Skeletal muscle satellite cell (primary cell): ENCODE measurements at regions not wholly inside any gene's neighbourhood (a gene's known extent, or its start where the extent isn't known, plus 50 kb on each side); places are given as distances from the start of the nearest gene placed in this dataset.

Experiments
- H3K27me3 ChIP-seq: 2 replicates; pipeline ENCODE4 v1.7.0; 2013; ENCODE audit warnings: low read length; ENCODE audit not compliant: control insufficient read depth, insufficient read depth
- H3K36me3 ChIP-seq: 2 replicates; pipeline ENCODE4 v1.7.0; 2013; ENCODE audit warnings: mild to moderate bottlenecking, control low read depth, low read length; ENCODE audit not compliant: insufficient read depth
- H3K4me1 ChIP-seq: 2 replicates; pipeline ENCODE4 v1.7.0; 2013; ENCODE audit warnings: low read length; ENCODE audit not compliant: control insufficient read depth, insufficient read depth
- H3K4me2 ChIP-seq: 2 replicates; pipeline ENCODE4 v1.7.0; 2013; ENCODE audit warnings: mild to moderate bottlenecking, low read length
- H3K4me3 ChIP-seq: 2 replicates; pipeline ENCODE4 v1.7.0; 2013; ENCODE audit warnings: low read length
- H3K9ac ChIP-seq: 2 replicates; pipeline ENCODE4 v1.7.0; 2013; ENCODE audit warnings: mild to moderate bottlenecking, low read depth, low read length, moderate library complexity
- H3K9me3 ChIP-seq: replicated peaks from 2 replicates; pipeline ENCODE4 v1.7.0; 2013; ENCODE audit warnings: mild to moderate bottlenecking, control low read depth, low read length

DNA sequence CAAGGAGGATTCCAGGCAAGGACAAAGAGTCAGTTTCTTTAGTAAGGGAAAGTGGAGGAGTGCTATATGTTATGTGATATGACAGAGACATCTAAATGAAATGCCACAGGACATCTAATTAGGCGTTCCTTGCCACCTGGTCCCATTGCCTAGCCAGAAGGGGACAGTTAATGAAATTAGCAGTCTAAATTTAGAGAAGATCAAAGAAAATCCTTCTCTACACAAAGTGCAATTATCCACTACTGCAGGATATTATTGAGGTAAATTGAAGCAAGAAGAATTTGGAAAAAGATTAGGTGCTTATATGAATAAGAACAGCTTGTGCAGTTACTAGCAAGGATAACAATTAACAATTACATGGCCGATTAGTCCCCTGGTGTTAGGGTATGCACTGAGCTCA is 495.3 kb upstream of the NMUR2 start:
- no peaks in the 10 kb centered on the region for H3K36me3 ChIP-seq
- H3K9me3 ChIP-seq = peaks cover 5% of the 10 kb centered on the region
- no peak overlapping the region for H3K9ac ChIP-seq
- no peak overlapping the region for H3K4me2 ChIP-seq
- no peaks in the 10 kb centered on the region for H3K4me1 ChIP-seq
- H3K27me3 ChIP-seq = no peaks in the 10 kb centered on the region
- no peak overlapping the region for H3K4me3 ChIP-seq

DNA sequence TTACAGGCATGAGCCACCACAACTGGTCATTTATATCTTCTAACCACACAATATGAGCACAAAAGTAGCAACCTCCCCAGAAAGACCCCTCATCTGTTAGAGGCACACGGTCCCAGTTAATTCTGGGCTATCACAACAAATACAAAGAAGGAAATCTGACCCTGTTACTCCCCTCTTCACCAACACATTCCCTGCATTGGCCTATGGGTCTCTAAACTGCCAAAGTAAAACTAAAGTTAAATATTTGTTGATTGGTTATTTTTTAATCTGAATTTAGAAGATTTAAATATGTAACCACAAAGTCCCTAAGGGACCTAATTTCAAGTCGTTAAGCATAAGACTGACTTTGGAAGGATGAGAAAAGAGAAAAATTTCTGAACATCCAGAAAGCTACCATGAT is 496.7 kb upstream of the NMUR2 start:
- Histone ChIP-seq H3K4me2 (no peak overlapping the region), H3K4me1 (no peaks in the 10 kb centered on the region), H3K27me3 (no peaks in the 10 kb centered on the region), H3K36me3 (no peaks in the 10 kb centered on the region), H3K9ac (no peak overlapping the region), H3K9me3 (peaks cover 2% of the 10 kb centered on the region), H3K4me3 (no peak overlapping the region)

DNA sequence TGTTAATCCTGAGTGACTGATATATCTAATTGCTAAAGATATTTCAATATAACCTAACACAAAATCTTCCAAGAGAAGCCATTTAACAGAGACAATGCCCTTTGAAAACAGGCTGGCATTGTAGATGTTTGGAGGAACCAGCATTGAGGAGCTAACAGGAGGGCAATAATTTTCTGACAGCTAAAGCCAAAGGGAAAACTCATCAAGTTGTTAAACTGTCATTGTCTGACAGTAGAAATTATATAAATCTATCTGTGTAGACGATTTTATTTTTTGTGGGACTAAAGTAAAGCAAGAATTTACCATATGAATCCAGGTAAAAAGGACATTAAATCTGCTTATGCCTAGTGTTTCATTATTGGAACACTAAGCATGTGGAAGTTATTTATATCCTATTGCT is 500.2 kb upstream of the NMUR2 start:
- Histone ChIP-seq H3K9me3 (no peaks in the 10 kb centered on the region), H3K4me1 (no peaks in the 10 kb centered on the region), H3K4me2 (no peak overlapping the region), H3K36me3 (no peaks in the 10 kb centered on the region), H3K27me3 (no peaks in the 10 kb centered on the region), H3K4me3 (no peak overlapping the region), H3K9ac (no peak overlapping the region)

DNA sequence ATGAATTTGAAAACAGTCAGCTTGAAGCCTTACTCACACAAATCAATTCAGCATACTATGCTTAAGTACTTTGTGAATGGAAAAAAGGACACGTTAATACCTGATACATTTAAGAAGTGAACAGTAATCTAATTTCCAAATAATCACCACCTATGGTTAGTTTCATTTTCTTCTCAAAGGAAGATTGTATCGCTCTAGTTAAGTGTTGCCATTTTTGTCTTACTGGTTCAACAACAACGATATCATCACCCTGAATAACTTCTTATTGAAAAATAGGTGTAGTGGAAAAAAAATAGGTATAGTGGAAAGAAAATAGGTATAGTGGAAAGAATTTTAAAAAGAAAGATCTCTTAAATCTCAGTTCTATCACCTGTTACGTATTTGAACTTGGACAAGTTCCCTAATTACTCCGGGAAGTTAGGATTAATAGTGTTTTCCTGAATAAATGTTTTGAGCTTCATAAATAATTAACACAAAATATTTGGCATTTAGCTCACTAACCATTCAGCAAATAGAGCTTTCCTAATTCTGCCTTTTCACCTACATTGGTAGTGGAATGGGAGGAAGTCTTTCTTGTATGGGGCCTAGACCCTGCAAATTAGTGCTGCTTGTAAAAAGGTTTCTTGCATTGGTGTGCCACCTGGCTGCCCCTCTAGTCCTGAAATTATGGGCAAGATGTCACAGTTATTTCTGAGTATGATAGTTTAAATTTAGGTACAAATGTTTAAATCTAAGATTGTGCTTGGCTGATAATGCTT is 502.6 kb upstream of the NMUR2 start:
- H3K4me3 ChIP-seq = no peak overlapping the region
- no peaks in the 10 kb centered on the region for H3K4me1 ChIP-seq
- H3K4me2 ChIP-seq = no peak overlapping the region
- no peaks in the 10 kb centered on the region for H3K27me3 ChIP-seq
- H3K36me3 ChIP-seq = no peaks in the 10 kb centered on the region
- H3K9ac ChIP-seq = no peak overlapping the region
- H3K9me3 ChIP-seq = no peaks in the 10 kb centered on the region

DNA sequence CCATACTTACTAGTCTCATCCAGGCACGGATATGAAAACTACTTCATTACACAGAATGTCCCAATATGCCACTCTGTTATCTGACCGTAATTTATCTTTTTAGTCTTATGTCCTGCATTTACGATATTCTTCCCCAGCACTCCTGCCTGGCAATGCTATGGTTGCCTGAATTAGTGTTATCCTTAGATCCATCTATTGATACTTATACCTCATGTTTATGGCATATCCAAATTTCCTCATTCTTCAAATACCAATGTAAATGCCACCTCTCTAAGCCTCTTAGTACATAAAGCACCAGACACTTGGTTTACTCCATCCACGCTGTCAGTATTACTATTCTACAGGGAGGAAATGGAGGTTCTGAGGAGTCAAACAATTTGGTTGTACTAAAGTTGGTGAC is 507.8 kb upstream of the NMUR2 start:
- Histone ChIP-seq H3K36me3 (no peaks in the 10 kb centered on the region), H3K4me3 (no peak overlapping the region), H3K9ac (no peak overlapping the region), H3K27me3 (no peaks in the 10 kb centered on the region), H3K9me3 (no peaks in the 10 kb centered on the region), H3K4me1 (no peaks in the 10 kb centered on the region), H3K4me2 (no peak overlapping the region)

DNA sequence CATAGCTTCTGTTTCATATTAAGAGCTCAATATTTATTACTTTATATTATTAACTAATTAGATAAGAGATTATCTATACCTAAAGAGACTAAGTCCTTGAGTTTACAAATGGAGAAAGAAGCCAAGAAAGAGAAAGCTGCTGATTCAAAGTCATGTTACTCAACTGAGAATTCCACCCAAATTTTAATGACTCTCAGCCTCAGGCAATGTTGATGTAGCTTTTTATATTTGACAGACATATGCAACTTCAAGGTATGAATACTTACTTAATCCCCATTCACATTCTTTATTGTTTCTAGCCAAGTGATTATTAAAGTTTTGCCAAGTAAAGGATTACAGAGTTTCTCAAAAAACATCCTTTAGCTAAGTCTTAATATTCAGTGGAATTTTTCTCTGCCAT is 527.5 kb upstream of the NMUR2 start:
- peaks cover 4% of the 10 kb centered on the region for H3K9me3 ChIP-seq
- no peak overlapping the region for H3K9ac ChIP-seq
- no peaks in the 10 kb centered on the region for H3K4me1 ChIP-seq
- no peaks in the 10 kb centered on the region for H3K36me3 ChIP-seq
- H3K4me2 ChIP-seq = no peak overlapping the region
- no peak overlapping the region for H3K4me3 ChIP-seq
- no peaks in the 10 kb centered on the region for H3K27me3 ChIP-seq

DNA sequence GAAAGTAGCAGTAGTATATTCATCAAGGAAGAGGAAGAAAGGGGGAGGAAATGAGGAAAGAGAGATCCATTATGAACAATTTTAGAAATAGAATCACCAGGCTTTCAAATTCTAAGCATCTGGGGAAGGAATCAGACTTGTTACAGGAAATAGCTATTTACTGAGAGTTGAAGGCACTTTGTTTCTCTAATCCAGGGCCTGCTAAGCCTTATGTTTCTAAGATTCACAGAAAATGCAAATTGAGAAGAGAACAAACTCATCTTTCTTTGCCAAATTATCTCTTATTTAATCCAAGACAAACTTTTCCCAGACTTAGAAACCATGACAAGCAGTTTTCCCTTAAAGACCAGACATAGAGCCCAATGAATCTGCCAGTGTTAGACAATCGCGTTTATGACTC is 528.0 kb upstream of the NMUR2 start:
- Histone ChIP-seq H3K4me1 (no peaks in the 10 kb centered on the region), H3K9ac (no peak overlapping the region), H3K9me3 (peaks cover 4% of the 10 kb centered on the region), H3K4me3 (no peak overlapping the region), H3K36me3 (no peaks in the 10 kb centered on the region), H3K4me2 (no peak overlapping the region), H3K27me3 (no peaks in the 10 kb centered on the region)

DNA sequence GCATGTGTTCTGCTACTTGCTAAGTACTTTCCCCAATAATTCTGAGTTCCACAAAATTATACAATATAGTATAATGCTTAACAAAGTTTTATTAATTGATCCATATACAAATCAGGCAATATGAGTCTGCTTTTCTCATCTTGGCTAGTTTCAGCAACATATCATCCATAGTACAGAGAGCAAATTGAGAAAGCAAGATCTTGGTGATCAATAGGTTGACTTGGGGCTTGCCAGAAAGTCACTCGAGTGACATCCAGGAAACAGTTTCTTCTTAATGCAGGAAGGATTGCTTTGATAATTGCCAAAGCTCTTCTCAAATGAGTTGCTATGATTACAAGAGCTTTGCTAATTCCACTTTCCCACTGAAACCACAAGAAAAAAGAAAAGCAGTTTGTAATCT is 533.6 kb upstream of the NMUR2 start:
- Histone ChIP-seq H3K4me2 (no peak overlapping the region), H3K4me3 (no peak overlapping the region), H3K4me1 (no peaks in the 10 kb centered on the region), H3K36me3 (no peaks in the 10 kb centered on the region), H3K9me3 (peaks cover 3% of the 10 kb centered on the region), H3K27me3 (no peaks in the 10 kb centered on the region), H3K9ac (no peak overlapping the region)

DNA sequence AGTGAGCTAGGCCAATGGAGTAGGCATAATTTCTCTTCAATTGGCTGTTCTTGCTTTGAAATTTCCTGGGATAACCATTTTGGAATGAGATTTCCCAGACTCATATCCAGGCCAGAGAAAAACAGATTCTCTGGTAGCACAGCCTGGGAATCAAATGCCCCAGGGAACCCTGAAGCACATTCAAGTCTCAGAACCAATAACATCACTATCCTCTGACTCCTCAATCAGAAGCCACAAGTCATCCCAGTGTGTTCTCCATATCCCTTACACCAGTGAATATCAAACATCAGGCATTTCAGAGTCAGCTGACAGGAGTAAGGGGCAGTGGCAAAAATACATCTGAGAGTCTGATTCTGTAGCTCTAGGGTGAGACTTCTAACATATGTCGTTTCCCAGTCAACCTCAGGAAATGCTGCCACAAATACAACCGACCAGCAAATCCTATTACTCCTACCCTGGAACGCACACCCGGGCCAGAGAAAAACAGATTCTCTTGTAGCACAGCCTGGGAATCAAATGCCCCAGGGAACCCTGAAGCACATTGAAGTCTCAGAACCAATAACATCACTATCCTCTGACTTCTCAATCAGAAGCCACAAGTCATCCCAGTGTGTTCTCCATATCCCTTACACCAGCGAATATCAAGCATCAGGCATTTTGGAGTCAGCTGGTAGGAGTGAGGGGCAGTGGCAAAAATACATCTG is 537.7 kb upstream of the NMUR2 start:
- H3K27me3 ChIP-seq = no peaks in the 10 kb centered on the region
- H3K9ac ChIP-seq = no peak overlapping the region
- H3K4me1 ChIP-seq = no peaks in the 10 kb centered on the region
- no peak overlapping the region for H3K4me3 ChIP-seq
- H3K4me2 ChIP-seq = no peak overlapping the region
- H3K36me3 ChIP-seq = no peaks in the 10 kb centered on the region
- peaks cover 4% of the 10 kb centered on the region for H3K9me3 ChIP-seq

DNA sequence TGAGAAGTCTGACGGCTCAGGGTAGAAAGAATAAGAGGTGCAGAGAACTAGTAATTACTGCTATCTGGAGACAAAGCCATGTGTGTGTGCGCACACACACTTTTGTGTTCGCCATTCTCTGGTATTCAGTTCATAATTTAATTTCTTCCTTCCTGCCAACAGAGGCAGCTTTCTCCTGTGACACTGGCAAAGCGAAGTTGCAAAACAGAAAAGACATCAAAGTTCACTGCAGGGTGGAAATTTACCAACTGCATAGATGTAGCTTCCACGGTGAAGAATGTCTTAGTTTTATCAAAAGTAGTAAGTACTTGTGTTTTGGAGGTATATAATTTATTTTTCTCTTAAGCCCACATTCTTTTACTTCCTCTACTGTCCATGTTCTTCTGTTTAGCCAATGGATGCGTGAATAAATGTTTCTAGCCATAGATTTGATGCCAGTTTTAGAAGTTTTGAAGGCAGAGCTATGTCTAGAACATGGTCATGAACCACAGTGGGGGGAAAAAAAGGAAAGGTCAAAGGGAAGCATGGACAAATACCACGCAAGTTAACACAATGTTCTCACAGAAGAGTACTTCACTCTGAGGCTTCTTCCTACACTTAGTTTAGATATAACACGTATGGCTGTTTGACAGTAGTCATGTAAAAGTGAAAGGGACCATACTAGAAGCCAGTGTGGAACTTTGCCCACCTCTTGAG is 536.5 kb upstream of the GRIA1 start:
- Histone ChIP-seq H3K36me3 (no peaks in the 10 kb centered on the region), H3K27me3 (no peaks in the 10 kb centered on the region), H3K4me2 (no peak overlapping the region), H3K9ac (no peak overlapping the region), H3K4me3 (no peak overlapping the region), H3K4me1 (no peaks in the 10 kb centered on the region), H3K9me3 (no peaks in the 10 kb centered on the region)

DNA sequence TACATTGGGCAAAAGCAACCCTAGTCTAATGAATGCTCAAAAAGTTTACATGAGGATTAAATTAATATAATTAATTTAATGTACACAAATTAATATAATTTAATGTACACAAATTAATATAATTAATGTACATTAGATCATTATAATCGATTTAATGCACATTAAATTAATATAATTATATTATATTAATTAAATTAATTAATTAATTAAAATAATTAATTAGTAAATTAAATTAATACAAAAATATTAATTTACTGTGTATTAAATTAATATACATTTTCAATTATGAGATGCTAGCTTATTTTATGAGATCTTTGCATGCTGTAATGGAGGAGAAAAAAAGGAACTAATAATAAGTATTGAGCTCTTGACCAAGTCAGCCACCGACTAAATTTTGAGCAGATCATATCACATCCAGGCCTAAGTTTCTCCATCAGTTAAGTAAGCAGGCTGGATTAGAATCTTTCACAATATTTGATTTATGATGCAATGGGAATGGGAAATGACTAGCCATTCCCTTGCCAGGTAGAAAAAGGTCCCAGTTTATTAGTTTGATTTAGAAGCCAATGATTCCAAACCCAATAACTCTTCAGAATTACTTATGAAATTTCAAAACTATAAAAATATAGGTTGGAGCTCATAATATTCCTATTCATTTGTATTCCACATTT is 533.4 kb upstream of the GRIA1 start:
- no peak overlapping the region for H3K4me3 ChIP-seq
- H3K9me3 ChIP-seq = no peaks in the 10 kb centered on the region
- no peaks in the 10 kb centered on the region for H3K4me1 ChIP-seq
- H3K4me2 ChIP-seq = no peak overlapping the region
- H3K9ac ChIP-seq = no peak overlapping the region
- H3K36me3 ChIP-seq = no peaks in the 10 kb centered on the region
- H3K27me3 ChIP-seq = no peaks in the 10 kb centered on the region
